SH-SY5Y (cell line): ENCODE measurements at regions not wholly inside any gene's neighbourhood (a gene's known extent, or its start where the extent isn't known, plus 50 kb on each side); places are given as distances from the start of the nearest gene placed in this dataset.

Source experiments
- GATA2 ChIP-seq: IDR thresholded peaks from 2 replicates; pipeline ENCODE4 v1.6.1; 2011; ENCODE audit warnings: mild to moderate bottlenecking, low read depth, low read length
- GATA3 ChIP-seq: IDR thresholded peaks from 2 replicates; pipeline ENCODE4 v1.6.1; 2011; ENCODE audit warnings: low read depth, mild to moderate bottlenecking, low read length, moderate library complexity

GRCh38 chr12:107568718-107569117 lies 116.9 kb upstream of the PWP1 start:
- TF ChIP-seq GATA2 (no peak), GATA3 (no peak)
